ENCODE measurements at regions not wholly inside any gene's neighbourhood (a gene's known extent, or its start where the extent isn't known, plus 50 kb on each side); places are given as distances from the start of the nearest gene placed in this dataset.
"Not testable (repeated sequence)": the region's sequence is repeated elsewhere in the genome, so short reads cannot be mapped to it uniquely, and the experiment has no call there.

DNA sequence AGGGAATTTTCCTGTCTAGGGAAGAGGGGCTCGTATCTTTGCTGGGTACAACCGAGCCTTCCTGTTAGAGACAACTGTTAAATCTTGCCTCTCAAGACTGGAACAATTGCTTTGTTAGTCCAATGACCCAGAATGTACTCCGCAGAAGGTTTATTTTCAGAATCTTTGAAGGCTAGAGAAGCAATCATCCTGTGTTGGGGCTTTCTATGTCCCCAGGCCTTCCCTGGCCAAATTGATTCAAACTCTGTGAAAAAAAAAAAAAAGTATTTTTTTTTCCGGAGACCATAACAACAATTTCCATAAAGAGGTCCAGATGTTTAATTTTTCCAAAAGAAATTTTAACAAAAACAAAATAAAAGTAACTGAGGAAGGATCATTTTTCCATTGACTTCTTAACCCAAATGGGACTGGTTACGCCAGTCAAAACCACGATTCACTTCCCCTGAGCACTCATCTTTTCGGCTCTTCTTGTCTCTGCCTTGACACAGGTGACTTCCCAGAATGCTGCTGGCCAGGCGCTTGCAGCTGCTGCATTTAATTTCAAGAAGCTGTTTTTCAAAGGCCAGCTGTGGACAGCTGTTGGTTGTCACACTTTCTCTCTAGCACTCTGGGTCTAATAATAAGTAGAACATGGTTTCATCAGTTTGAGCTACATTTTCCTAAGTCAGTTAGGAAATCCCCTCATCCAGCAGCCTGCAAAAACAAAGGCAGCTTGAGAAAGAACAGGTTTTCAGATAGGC lies 81.6 kb upstream of the MANSC4 start:
- DNase-seq, result peak; percentile 17

GRCh38 chr12:27859648-27860047 lies 79.6 kb upstream of the MANSC4 start:
- DNase-seq, result no peak

- DNase-seq, result not testable (repeated sequence)
These were observed 77.0 kb upstream of the MANSC4 start for GRCh38 chr12:27857006-27857405.

GRCh38 chr12:27852742-27853141 lies 72.7 kb upstream of the MANSC4 start:
- DNase-seq, result no peak
